GM21381 (cell line): ENCODE measurements at regions not wholly inside any gene's neighbourhood (a gene's known extent, or its start where the extent isn't known, plus 50 kb on each side); places are given as distances from the start of the nearest gene placed in this dataset.

Experiments used
- ATAC-seq: cut with Tn5 transposase; IDR thresholded peaks from one replicate; pipeline ENCODE4 v1.9.1; 2021; ENCODE audit warnings: mild to moderate bottlenecking, moderate library complexity; ENCODE audit not compliant: unreplicated experiment

- no peak for ATAC-seq
Measured at GRCh38 chr5:120738568-120738967, 274.5 kb downstream of the PRR16 start.

GRCh38 chr5:120740989-120741388, 276.9 kb downstream of the PRR16 start:
- ATAC-seq: no peak

GRCh38 chr5:120748474-120748873, 284.4 kb downstream of the PRR16 start:
- no peak for ATAC-seq

- ATAC-seq: no peak
Measured at GRCh38 chr5:120749737-120750136, 285.6 kb downstream of the PRR16 start.

GRCh38 chr5:120759587-120759986, 295.5 kb downstream of the PRR16 start:
- ATAC-seq: no peak

GRCh38 chr5:120761986-120762385, 297.9 kb downstream of the PRR16 start:
- ATAC-seq: no peak

- no peak for ATAC-seq
Measured at GRCh38 chr5:120765189-120765588, 301.1 kb downstream of the PRR16 start.

- no peak for ATAC-seq
Measured at GRCh38 chr5:120767178-120767820, 303.2 kb downstream of the PRR16 start.

GRCh38 chr5:120769312-120769872, 305.3 kb downstream of the PRR16 start:
- ATAC-seq: no peak

GRCh38 chr5:120771202-120771601, 307.1 kb downstream of the PRR16 start:
- no peak for ATAC-seq

- ATAC-seq: no peak
Measured at GRCh38 chr5:120778491-120779484, 314.7 kb downstream of the PRR16 start.

GRCh38 chr5:120779674-120780073, 315.6 kb downstream of the PRR16 start:
- ATAC-seq: no peak

- no peak for ATAC-seq
Measured at GRCh38 chr5:120788481-120788880, 324.4 kb downstream of the PRR16 start.

- ATAC-seq: no peak
Measured at GRCh38 chr5:120789918-120790317, 325.8 kb downstream of the PRR16 start.

GRCh38 chr5:120790339-120790738, 326.2 kb downstream of the PRR16 start:
- no peak for ATAC-seq

- no peak for ATAC-seq
Measured at GRCh38 chr5:120792477-120792876, 328.4 kb downstream of the PRR16 start.

- ATAC-seq: no peak
Measured at GRCh38 chr5:120794121-120794520, 330.0 kb downstream of the PRR16 start.

- no peak for ATAC-seq
Measured at GRCh38 chr5:120803282-120803681, 339.2 kb downstream of the PRR16 start.

- no peak for ATAC-seq
Measured at GRCh38 chr5:120805131-120805530, 341.0 kb downstream of the PRR16 start.

GRCh38 chr5:120806202-120806601, 342.1 kb downstream of the PRR16 start:
- no peak for ATAC-seq

- ATAC-seq: no peak
Measured at GRCh38 chr5:120808135-120808534, 344.0 kb downstream of the PRR16 start.

GRCh38 chr5:120808606-120809005, 344.5 kb downstream of the PRR16 start:
- ATAC-seq: no peak
